Lower leg skin (tissue), 3 donors: ENCODE measurements at regions not wholly inside any gene's neighbourhood (a gene's known extent, or its start where the extent isn't known, plus 50 kb on each side); places are given as distances from the start of the nearest gene placed in this dataset.
"Not testable (repeated sequence)": the region's sequence is repeated elsewhere in the genome, so short reads cannot be mapped to it uniquely, and the experiment has no call there.

Experiments
- CTCF ChIP-seq, 3 donors: fragments of 450-650 bp; IDR thresholded peaks; one replicate each; pipeline ENCODE4 v1.5.1; 2016; ENCODE audit warnings: antibody characterized with exemption in 3 of 3, mild to moderate bottlenecking in 3 of 3, moderate library complexity in 2 of 3
- POLR2A ChIP-seq, 2 donors: fragments of 450-650 bp; IDR thresholded peaks; one replicate each; pipeline ENCODE4 v1.6.1; 2016 to 2017; ENCODE audit warnings: antibody characterized with exemption in 2 of 2, mild to moderate bottlenecking in 1 of 2, moderate library complexity in 1 of 2

GRCh38 chr1:187298-187697 lies 264.2 kb downstream of the OR4F29 start:
- not testable (repeated sequence) for TF ChIP-seq CTCF, POLR2A (IDR thresholded peaks at IDR 0.05)
